Lung (tissue), 11 donors: ENCODE measurements at regions not wholly inside any gene's neighbourhood (a gene's known extent, or its start where the extent isn't known, plus 50 kb on each side); places are given as distances from the start of the nearest gene placed in this dataset.

Experiments
- ATAC-seq: fragments of 200-7000 bp; cut with Tn5 transposase; one replicate; pipeline ENCODE4 v1.9.1; 2020; ENCODE audit warnings: moderate number of reproducible peaks; ENCODE audit not compliant: insufficient read depth, low FRiP score
- DNase-seq, 3 donors: peaks; one replicate each; pipeline ENCODE4 v3.0.0-alpha.2; 2013 to 2017
- H3K27ac ChIP-seq, 2 donors: one replicate each; pipeline ENCODE4 v1.5.1; 2013; ENCODE audit warnings: mild to moderate bottlenecking in 2 of 2, moderate library complexity in 2 of 2, control low read depth in 1 of 2, inconsistent platforms in 1 of 2, low read depth in 1 of 2, low read length in 1 of 2
- H3K27me3 ChIP-seq, 3 donors: one replicate each; pipeline ENCODE4 v1.5.1; 2013; ENCODE audit warnings: low read length in 2 of 3; ENCODE audit not compliant: control insufficient read depth in 3 of 3, insufficient read depth in 3 of 3
- H3K36me3 ChIP-seq, 4 donors: one replicate each; pipeline ENCODE4 v1.5.1; 2013; ENCODE audit warnings: low read length in 4 of 4, mild to moderate bottlenecking in 1 of 4, moderate library complexity in 1 of 4; ENCODE audit not compliant: control insufficient read depth in 4 of 4, insufficient read depth in 4 of 4
- H3K4me1 ChIP-seq, 5 donors: one replicate each; pipeline ENCODE4 v1.5.1; 2013; ENCODE audit warnings: low read length in 5 of 5, mild to moderate bottlenecking in 2 of 5, moderate library complexity in 1 of 5; ENCODE audit not compliant: control insufficient read depth in 5 of 5, insufficient read depth in 5 of 5
- H3K4me3 ChIP-seq: one replicate; pipeline ENCODE4 v1.5.1; 2013; ENCODE audit warnings: mild to moderate bottlenecking, control low read depth, moderate library complexity
- H3K9ac ChIP-seq, 2 donors: one replicate each; pipeline ENCODE4 v1.5.1; 2013; ENCODE audit warnings: low read length in 2 of 2, control low read depth in 1 of 2; ENCODE audit not compliant: insufficient read depth in 1 of 2
- H3K9me3 ChIP-seq, 4 donors: one replicate each; pipeline ENCODE4 v1.5.1; 2013; ENCODE audit warnings: low read length in 3 of 4, mild to moderate bottlenecking in 1 of 4, moderate library complexity in 1 of 4; ENCODE audit not compliant: control insufficient read depth in 4 of 4, insufficient read depth in 3 of 4
- WGBS, 2 donors: extraction: QIAGEN DNeasy Blood & Tissue Kit; methylation state at CpG; one replicate each; pipeline ENCODE4 v1.1.7; 2013; 5-methylcytosine and 5-hydroxymethylcytosine counted together
- TF ChIP-seq, protein P1 (sequence below): IDR thresholded peaks from 2 replicates; pipeline ENCODE4 v1.5.1; 2012; ENCODE audit warnings: mild to moderate bottlenecking; ENCODE audit errors: control extremely low read depth, extremely low read depth
- donor health status: control.
- donor health status: control.
- donor health status: Bipolar disorder and iron deficiency.
- donor health status: healthy.
- donor health status: DM: yes; HTN: yes; CAD: no.

DNA sequence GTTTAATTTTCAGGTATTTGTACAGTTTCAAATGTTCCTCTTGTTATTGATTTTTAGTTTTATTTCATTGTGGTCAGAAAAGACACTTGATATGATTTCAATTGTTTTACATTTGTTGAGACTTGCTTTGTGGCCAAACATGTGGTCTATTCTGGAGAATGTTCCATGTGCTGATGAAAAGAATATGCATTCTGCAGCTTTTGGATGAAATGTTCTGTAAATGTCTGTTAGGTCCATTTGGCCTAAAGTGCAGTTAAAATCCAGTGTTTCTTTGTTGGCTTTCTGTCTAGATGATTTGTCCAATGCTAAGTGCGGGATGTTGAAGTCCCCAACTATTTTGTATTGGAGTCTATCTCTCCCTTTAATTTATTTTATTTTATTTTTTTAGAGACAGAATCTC, 70.5 kb downstream of the ZNF503 start:
- no peaks in the 10 kb centered on the region for H3K36me3 ChIP-seq
- H3K4me1 ChIP-seq = peaks cover 0 to 2% (median 0%) of the 10 kb centered on the region in 5 donors
- H3K9me3 ChIP-seq = no peaks in the 10 kb centered on the region
- WGBS, 2 donors = 94 to 96% methylated on average over 1 of the region's 1 CpG
- no peak overlapping the region for H3K27ac ChIP-seq
- TF ChIP-seq, protein P1, sequence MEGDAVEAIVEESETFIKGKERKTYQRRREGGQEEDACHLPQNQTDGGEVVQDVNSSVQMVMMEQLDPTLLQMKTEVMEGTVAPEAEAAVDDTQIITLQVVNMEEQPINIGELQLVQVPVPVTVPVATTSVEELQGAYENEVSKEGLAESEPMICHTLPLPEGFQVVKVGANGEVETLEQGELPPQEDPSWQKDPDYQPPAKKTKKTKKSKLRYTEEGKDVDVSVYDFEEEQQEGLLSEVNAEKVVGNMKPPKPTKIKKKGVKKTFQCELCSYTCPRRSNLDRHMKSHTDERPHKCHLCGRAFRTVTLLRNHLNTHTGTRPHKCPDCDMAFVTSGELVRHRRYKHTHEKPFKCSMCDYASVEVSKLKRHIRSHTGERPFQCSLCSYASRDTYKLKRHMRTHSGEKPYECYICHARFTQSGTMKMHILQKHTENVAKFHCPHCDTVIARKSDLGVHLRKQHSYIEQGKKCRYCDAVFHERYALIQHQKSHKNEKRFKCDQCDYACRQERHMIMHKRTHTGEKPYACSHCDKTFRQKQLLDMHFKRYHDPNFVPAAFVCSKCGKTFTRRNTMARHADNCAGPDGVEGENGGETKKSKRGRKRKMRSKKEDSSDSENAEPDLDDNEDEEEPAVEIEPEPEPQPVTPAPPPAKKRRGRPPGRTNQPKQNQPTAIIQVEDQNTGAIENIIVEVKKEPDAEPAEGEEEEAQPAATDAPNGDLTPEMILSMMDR = no peak
- H3K9ac ChIP-seq = no peak overlapping the region
- no peak overlapping the region for H3K4me3 ChIP-seq
- ATAC-seq (no peak), DNase-seq (no peak)
- no peaks in the 10 kb centered on the region for H3K27me3 ChIP-seq

DNA sequence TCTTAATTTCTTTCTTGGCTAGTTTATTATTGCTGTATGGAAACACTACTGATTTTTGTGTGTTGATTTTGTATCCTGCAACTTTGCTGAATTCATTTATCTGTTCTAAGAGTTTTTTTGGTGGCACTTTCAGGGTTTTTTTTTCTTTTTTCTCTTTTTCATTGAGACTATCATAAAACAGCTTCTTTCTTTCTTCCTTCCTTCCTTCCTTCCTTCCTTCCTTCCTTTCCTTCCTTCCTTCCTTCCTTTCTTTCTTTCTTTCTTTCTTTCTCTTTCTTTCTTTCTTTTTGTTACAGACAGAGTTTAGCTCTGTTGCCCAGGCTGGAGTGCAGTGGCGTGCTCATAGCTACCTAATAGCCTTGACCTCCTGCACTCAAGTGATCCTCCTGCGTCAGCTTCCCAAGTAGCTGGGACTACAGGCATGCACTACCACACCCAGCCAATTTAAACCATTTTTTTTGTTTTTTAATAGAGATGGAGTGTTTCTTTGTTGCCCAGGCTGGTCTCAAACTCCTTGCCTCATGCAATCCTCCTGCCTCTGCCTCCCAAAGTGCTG, 72.3 kb downstream of the ZNF503 start:
- Histone ChIP-seq H3K27ac (no peak overlapping the region), H3K4me3 (no peak overlapping the region), H3K4me1 (no peaks in the 10 kb centered on the region), H3K27me3 (no peaks in the 10 kb centered on the region), H3K9me3 (no peaks in the 10 kb centered on the region), H3K36me3 (no peaks in the 10 kb centered on the region), H3K9ac (no peak overlapping the region)
- 83 to 84% methylated on average over 2 of the region's 2 CpGs for WGBS, 2 donors
- no peak for DNase-seq
- TF ChIP-seq, protein P1 = no peak
- ATAC-seq = no peak

DNA sequence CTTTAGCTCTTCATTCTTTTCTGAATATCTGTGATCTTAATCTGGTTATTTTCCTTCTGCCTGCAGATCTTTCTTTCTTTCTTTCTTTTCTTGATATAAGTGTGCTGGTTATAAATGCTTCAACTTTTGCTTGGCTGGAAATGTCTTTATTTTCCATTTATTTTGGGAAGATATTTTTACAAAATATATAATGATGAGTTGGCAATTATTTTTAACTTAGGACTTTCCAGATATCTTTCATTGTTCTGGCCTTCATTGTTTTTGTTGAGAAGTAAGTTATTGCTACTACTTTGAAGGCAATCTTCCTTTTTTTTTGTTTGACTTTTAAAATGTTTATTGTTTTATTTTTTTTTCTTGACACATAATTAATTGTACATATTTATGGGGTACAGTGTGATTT, 75.3 kb downstream of the ZNF503 start:
- H3K27ac ChIP-seq = no peak overlapping the region
- no peaks in the 10 kb centered on the region for H3K36me3 ChIP-seq
- DNase-seq = no peak
- H3K9ac ChIP-seq = no peak overlapping the region
- no peak for ATAC-seq
- no peaks in the 10 kb centered on the region for H3K4me1 ChIP-seq
- no peaks in the 10 kb centered on the region for H3K27me3 ChIP-seq
- no peak overlapping the region for H3K4me3 ChIP-seq
- no peaks in the 10 kb centered on the region for H3K9me3 ChIP-seq
- TF ChIP-seq, protein P1 = no peak

DNA sequence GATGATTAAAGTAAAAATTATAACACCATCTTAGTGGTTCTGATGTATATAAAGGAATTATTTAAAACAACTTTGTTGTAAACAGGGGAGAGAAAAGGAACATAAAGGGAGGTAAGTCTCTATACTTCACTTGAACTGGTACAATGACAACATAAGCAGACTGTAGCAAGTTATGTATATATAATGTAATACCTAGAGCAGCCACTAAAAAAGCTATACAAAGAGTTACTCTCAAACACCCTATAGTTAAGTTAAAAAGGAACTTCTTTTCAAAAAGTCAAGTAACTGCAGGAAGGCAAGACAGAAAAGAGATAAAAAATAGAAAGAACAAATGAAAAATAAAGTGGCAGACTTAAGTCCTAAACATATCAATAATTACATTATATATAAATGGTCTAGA, 82.3 kb downstream of the ZNF503 start:
- Histone ChIP-seq H3K27ac (no peak overlapping the region), H3K4me3 (no peak overlapping the region), H3K36me3 (no peaks in the 10 kb centered on the region), H3K4me1 (no peaks in the 10 kb centered on the region), H3K9ac (no peak overlapping the region), H3K27me3 (no peaks in the 10 kb centered on the region), H3K9me3 (peaks cover 0 to 8% (median 3%) of the 10 kb centered on the region in 4 donors)
- DNase-seq (no peak), ATAC-seq (no peak)
- TF ChIP-seq, protein P1 = no peak
